HG03025 (cell line): ENCODE measurements at regions not wholly inside any gene's neighbourhood (a gene's known extent, or its start where the extent isn't known, plus 50 kb on each side); places are given as distances from the start of the nearest gene placed in this dataset.
"Not testable (repeated sequence)": the region's sequence is repeated elsewhere in the genome, so short reads cannot be mapped to it uniquely, and the experiment has no call there.

Source experiments
- ATAC-seq: cut with Tn5 transposase; IDR thresholded peaks from one replicate; pipeline ENCODE4 v1.9.1; 2021; ENCODE audit warnings: mild to moderate bottlenecking, moderate library complexity; ENCODE audit not compliant: unreplicated experiment, low FRiP score

GRCh38 chr12:131331148-131331750, 377.5 kb downstream of the ADGRD1 start:
- no peak for ATAC-seq

GRCh38 chr12:131332224-131332623, 378.5 kb downstream of the ADGRD1 start:
- no peak for ATAC-seq

GRCh38 chr12:131333136-131333535, 377.8 kb upstream of the SFSWAP start:
- ATAC-seq, result no peak

- ATAC-seq, result no peak
Measured at GRCh38 chr12:131333621-131334440, 377.1 kb upstream of the SFSWAP start.

- no peak for ATAC-seq
Measured at GRCh38 chr12:131334835-131335234, 376.1 kb upstream of the SFSWAP start.

- ATAC-seq, result no peak
Measured at GRCh38 chr12:131335456-131335855, 375.4 kb upstream of the SFSWAP start.

- ATAC-seq, result not testable (repeated sequence)
Measured at GRCh38 chr12:131337861-131338260, 373.0 kb upstream of the SFSWAP start.

- ATAC-seq, result no peak
Measured at GRCh38 chr12:131340616-131341210, 370.2 kb upstream of the SFSWAP start.

- ATAC-seq, result not testable (repeated sequence)
Measured at GRCh38 chr12:131341608-131342007, 369.3 kb upstream of the SFSWAP start.

- not testable (repeated sequence) for ATAC-seq
Measured at GRCh38 chr12:131343436-131343835, 367.5 kb upstream of the SFSWAP start.

- not testable (repeated sequence) for ATAC-seq
Measured at GRCh38 chr12:131344715-131345520, 366.0 kb upstream of the SFSWAP start.

GRCh38 chr12:131345521-131346436, 365.1 kb upstream of the SFSWAP start:
- ATAC-seq, result no peak

- ATAC-seq, result no peak
Measured at GRCh38 chr12:131346555-131347344, 364.1 kb upstream of the SFSWAP start.

GRCh38 chr12:131347345-131347714, 363.6 kb upstream of the SFSWAP start:
- ATAC-seq, result no peak

GRCh38 chr12:131347732-131348131, 363.2 kb upstream of the SFSWAP start:
- ATAC-seq, result no peak

GRCh38 chr12:131348231-131348630, 362.7 kb upstream of the SFSWAP start:
- no peak for ATAC-seq

GRCh38 chr12:131348646-131349045, 362.2 kb upstream of the SFSWAP start:
- no peak for ATAC-seq

- ATAC-seq, result no peak
Measured at GRCh38 chr12:131349397-131350127, 361.3 kb upstream of the SFSWAP start.
